GM13976 (cell line): ENCODE measurements at regions not wholly inside any gene's neighbourhood (a gene's known extent, or its start where the extent isn't known, plus 50 kb on each side); places are given as distances from the start of the nearest gene placed in this dataset.

Source experiments
- DNase-seq: peaks from one replicate; pipeline ENCODE4 v3.0.0; 2012; ENCODE audit warnings: low spot score
- in situ Hi-C: fragments of 300-500 bp; cut with MboI; formaldehyde crosslinking; loops from one replicate; pipeline ENCODE4 v1.12.0; 2022; ENCODE audit warnings: low sequenced_read_pairs, mixed read lengths, inconsistent platforms; ENCODE audit not compliant: unreplicated experiment
- TF ChIP-seq, protein P1 (sequence below): IDR thresholded peaks from 2 replicates; pipeline ENCODE4 v1.5.1; 2012; ENCODE audit warnings: borderline replicate concordance, mild to moderate bottlenecking; ENCODE audit not compliant: insufficient read depth; ENCODE audit errors: extremely low read depth, missing control alignments, control extremely low read depth

DNA sequence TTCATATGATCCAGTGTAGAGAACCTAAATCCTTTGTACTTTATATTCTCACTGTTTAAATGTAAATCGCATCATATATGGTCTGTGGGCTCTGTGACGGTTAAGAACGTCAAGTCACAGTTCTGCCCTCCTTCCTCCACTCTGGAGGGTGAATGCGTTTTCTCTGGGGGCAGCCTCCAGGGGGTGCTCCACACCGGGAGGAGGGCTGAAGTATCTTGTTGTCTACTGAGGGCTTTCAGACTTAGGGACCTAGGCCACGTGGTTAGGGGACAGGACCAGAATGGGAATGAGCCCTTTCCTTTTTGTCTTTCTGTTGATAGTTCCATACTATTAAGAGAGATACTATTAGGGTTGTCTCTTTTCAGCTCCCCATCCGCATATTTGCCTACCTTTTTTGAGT is 504.9 kb downstream of the FGF9 start:
- in situ Hi-C loops = no loop called here
- DNase-seq = no peak

GRCh38 chr13:22176968-22177520 is 506.2 kb downstream of the FGF9 start:
- in situ Hi-C loops = no loop called here
- TF ChIP-seq, protein P1, sequence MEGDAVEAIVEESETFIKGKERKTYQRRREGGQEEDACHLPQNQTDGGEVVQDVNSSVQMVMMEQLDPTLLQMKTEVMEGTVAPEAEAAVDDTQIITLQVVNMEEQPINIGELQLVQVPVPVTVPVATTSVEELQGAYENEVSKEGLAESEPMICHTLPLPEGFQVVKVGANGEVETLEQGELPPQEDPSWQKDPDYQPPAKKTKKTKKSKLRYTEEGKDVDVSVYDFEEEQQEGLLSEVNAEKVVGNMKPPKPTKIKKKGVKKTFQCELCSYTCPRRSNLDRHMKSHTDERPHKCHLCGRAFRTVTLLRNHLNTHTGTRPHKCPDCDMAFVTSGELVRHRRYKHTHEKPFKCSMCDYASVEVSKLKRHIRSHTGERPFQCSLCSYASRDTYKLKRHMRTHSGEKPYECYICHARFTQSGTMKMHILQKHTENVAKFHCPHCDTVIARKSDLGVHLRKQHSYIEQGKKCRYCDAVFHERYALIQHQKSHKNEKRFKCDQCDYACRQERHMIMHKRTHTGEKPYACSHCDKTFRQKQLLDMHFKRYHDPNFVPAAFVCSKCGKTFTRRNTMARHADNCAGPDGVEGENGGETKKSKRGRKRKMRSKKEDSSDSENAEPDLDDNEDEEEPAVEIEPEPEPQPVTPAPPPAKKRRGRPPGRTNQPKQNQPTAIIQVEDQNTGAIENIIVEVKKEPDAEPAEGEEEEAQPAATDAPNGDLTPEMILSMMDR = no peak
- DNase-seq = no peak

More for the DNA sequence above, 504.9 kb downstream of the FGF9 start:
- TF ChIP-seq, protein P1 = no peak

- no peak for DNase-seq
- TF ChIP-seq, protein P1 = no peak
- in situ Hi-C loops = no loop called here
Observed at GRCh38 chr13:22178878-22179277, 508.0 kb downstream of the FGF9 start.

- in situ Hi-C loops = no loop called here
- TF ChIP-seq, protein P1 = no peak
- DNase-seq = no peak
Observed at GRCh38 chr13:22187329-22187728, 516.5 kb downstream of the FGF9 start.

GRCh38 chr13:22189176-22190048 is 518.5 kb downstream of the FGF9 start:
- no peak for DNase-seq
- TF ChIP-seq, protein P1 = no peak
- in situ Hi-C loops = no loop called here

DNA sequence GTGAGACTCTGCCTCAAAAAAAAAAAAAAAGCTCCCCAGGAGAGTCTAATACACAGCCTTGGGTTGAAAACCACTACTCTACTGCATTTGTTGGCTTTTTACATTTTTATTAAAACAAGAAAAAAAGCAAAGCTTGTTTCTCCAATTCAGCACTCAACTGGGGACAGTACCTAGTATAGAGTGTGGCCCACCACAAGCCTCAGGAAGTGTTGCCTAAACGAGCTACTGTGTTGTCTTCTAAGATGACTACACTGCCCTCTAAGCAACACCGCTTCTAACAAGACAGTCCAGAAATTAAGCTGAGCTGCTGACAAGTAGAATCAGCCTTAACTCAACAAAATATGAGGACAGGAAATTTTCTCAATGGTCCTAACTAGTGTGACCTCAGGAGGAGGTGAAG is 522.2 kb downstream of the FGF9 start:
- DNase-seq = no peak
- TF ChIP-seq, protein P1 = no peak
- in situ Hi-C loops = no loop called here
